ENCODE measurements at regions not wholly inside any gene's neighbourhood (a gene's known extent, or its start where the extent isn't known, plus 50 kb on each side); places are given as distances from the start of the nearest gene placed in this dataset.

GRCh38 chr1:73627723-73628122 is 570.3 kb downstream of the LRRIQ3 start:
- TF ChIP-seq OSR1 (CRISPR knock-in tag; IDR thresholded peaks at IDR 0.05) (no peak), ARNTL (CRISPR knock-in tag; IDR thresholded peaks at IDR 0.05; ENCODE audit: borderline replicate concordance, low read depth) (no peak), BACH2 (CRISPR knock-in tag; IDR thresholded peaks at IDR 0.05; ENCODE audit: borderline replicate concordance) (no peak), PATZ1 (CRISPR knock-in tag; IDR thresholded peaks at IDR 0.05; ENCODE audit: borderline replicate concordance) (no peak), ZNF565 (CRISPR knock-in tag; conservative IDR thresholded peaks at IDR 0.05; ENCODE audit: low read depth) (no peak), CSRNP3 (CRISPR knock-in tag; IDR thresholded peaks at IDR 0.05) (no peak), ZNF8 (CRISPR knock-in tag; IDR thresholded peaks at IDR 0.05) (no peak), SNAI2 (CRISPR knock-in tag; IDR thresholded peaks at IDR 0.05) (no peak), GLIS3 (CRISPR knock-in tag; IDR thresholded peaks at IDR 0.05) (no peak), ZFP30 (CRISPR knock-in tag; IDR thresholded peaks at IDR 0.05) (no peak)
- TF ChIP-seq, protein P1, sequence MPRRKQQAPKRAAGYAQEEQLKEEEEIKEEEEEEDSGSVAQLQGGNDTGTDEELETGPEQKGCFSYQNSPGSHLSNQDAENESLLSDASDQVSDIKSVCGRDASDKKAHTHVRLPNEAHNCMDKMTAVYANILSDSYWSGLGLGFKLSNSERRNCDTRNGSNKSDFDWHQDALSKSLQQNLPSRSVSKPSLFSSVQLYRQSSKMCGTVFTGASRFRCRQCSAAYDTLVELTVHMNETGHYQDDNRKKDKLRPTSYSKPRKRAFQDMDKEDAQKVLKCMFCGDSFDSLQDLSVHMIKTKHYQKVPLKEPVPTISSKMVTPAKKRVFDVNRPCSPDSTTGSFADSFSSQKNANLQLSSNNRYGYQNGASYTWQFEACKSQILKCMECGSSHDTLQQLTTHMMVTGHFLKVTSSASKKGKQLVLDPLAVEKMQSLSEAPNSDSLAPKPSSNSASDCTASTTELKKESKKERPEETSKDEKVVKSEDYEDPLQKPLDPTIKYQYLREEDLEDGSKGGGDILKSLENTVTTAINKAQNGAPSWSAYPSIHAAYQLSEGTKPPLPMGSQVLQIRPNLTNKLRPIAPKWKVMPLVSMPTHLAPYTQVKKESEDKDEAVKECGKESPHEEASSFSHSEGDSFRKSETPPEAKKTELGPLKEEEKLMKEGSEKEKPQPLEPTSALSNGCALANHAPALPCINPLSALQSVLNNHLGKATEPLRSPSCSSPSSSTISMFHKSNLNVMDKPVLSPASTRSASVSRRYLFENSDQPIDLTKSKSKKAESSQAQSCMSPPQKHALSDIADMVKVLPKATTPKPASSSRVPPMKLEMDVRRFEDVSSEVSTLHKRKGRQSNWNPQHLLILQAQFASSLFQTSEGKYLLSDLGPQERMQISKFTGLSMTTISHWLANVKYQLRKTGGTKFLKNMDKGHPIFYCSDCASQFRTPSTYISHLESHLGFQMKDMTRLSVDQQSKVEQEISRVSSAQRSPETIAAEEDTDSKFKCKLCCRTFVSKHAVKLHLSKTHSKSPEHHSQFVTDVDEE (CRISPR knock-in tag; IDR thresholded peaks at IDR 0.05) = no peak
